ENCODE measurements at regions not wholly inside any gene's neighbourhood (a gene's known extent, or its start where the extent isn't known, plus 50 kb on each side); places are given as distances from the start of the nearest gene placed in this dataset.

DNA sequence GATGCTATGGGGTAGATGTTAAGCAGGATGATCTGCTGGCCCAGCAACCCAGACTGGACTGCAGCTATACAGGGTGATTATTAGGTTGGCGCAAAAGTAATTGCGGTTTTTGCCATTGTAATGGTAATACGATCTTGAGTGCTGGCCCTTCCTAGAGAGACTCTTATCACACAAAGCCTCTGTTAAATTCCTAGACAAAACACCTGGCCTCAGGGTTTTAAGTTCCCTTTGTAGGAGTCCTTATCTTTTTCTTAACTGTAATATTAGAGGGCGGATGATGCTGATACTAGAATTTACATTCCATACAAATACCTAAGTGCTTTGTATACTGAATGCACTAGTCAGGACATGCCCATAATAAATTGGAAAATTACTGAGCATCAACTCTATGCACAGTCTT is 222.2 kb downstream of the NDUFS4 start:
- TF ChIP-seq POLR2AphosphoS2 (conservative IDR thresholded peaks at IDR 0.05; ENCODE audit: low read length) = no peak
- TF ChIP-seq, protein P1, sequence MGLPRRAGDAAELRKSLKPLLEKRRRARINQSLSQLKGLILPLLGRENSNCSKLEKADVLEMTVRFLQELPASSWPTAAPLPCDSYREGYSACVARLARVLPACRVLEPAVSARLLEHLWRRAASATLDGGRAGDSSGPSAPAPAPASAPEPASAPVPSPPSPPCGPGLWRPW (IDR thresholded peaks at IDR 0.05) = no peak
- TF ChIP-seq KDM5A (IDR thresholded peaks at IDR 0.05) = no peak
- no peak for TF ChIP-seq RCOR1 (IDR thresholded peaks at IDR 0.05; ENCODE audit: low read depth, low read length)
- TF ChIP-seq CBX8 (IDR thresholded peaks at IDR 0.05) = no peak
- TF ChIP-seq, protein P2, sequence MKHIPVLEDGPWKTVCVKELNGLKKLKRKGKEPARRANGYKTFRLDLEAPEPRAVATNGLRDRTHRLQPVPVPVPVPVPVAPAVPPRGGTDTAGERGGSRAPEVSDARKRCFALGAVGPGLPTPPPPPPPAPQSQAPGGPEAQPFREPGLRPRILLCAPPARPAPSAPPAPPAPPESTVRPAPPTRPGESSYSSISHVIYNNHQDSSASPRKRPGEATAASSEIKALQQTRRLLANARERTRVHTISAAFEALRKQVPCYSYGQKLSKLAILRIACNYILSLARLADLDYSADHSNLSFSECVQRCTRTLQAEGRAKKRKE (CRISPR knock-in tag; IDR thresholded peaks at IDR 0.05; ENCODE audit: low read depth) = no peak
- TF ChIP-seq HDAC2 (IDR thresholded peaks at IDR 0.05) = no peak
- TF ChIP-seq NR3C1 (IDR thresholded peaks at IDR 0.05) = no peak
- TF ChIP-seq FOXS1 (CRISPR knock-in tag; IDR thresholded peaks at IDR 0.05) = no peak
- TF ChIP-seq ZSCAN20 (CRISPR knock-in tag; IDR thresholded peaks at IDR 0.05) = no peak
- no peak for TF ChIP-seq SREBF2 (IDR thresholded peaks at IDR 0.05)
- TF ChIP-seq CEBPB (IDR thresholded peaks at IDR 0.05) = no peak
- no peak for TF ChIP-seq ZFP36 (IDR thresholded peaks at IDR 0.05; ENCODE audit: borderline replicate concordance, partially characterized antibody)
- TF ChIP-seq RFX5 (IDR thresholded peaks at IDR 0.05) = no peak
- TF ChIP-seq, protein P3, sequence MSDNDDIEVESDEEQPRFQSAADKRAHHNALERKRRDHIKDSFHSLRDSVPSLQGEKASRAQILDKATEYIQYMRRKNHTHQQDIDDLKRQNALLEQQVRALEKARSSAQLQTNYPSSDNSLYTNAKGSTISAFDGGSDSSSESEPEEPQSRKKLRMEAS (IDR thresholded peaks at IDR 0.05) = no peak
- TF ChIP-seq MAFK (IDR thresholded peaks at IDR 0.05; ENCODE audit: partially characterized antibody) = no peak
- no peak for TF ChIP-seq HOXB5 (CRISPR knock-in tag; IDR thresholded peaks at IDR 0.05)
- no peak for TF ChIP-seq RARB (CRISPR knock-in tag; IDR thresholded peaks at IDR 0.05)
- H3K27ac ChIP-seq = no peak overlapping the region
- H3K4me1 ChIP-seq = no peaks in the 10 kb centered on the region
- H3K9me3 ChIP-seq = no peaks in the 10 kb centered on the region
- ChIA-PET POLR2A (no interaction called here), CTCF (no interaction called here)
- FAIRE-seq (no peak), ATAC-seq (no peak), DNase-seq (ENCODE audit: low read depth in 1 of 2, low spot score in 1 of 2) (no peak)
- WGBS (ENCODE audit: missing lambda C conversion rate) = 94% methylated on average over 4 of the region's 4 CpGs
- no peak overlapping the region for H3K4me2 ChIP-seq
- H3K4me3 ChIP-seq = no peak overlapping the region

DNA sequence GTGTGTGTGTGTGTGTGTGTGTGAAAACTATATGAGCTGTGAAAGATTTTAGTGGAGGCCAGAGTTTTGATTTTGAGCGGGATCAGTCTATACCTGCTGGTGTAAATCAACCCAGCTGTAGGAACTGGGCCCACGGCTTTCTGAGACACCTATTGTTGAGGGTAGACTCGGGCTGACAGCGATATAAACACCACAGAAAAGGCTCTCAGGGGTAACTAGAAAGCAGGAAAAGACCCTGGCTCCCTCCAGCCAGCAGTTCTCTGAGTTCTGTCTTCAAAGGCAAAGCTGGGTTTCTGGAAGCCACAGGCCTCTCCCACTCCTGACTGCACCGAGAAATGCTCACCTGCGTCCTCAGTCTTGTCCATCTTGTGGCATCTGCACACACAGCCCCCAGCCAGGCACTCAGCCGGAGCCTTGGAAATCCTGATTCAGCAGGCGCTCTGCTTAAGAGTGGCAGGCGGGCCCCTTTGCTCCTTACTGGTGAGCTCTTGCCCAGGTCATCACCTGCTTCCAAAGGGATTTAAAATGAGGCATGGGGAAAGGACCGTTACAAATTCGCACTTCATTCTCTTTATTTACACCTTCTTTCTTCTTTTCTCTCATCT is 223.3 kb downstream of the NDUFS4 start:
- ChIA-PET POLR2A (no interaction called here), CTCF (interaction anchor here (1.2 kb wide), 1 partner anchor 12 kb away, joined by 3 read pairs; no protein-coding TSS in a partner anchor)
- DNase-seq (ENCODE audit: low read depth in 1 of 2, low spot score in 1 of 2) = no peak
- Histone ChIP-seq H3K27ac (no peak overlapping the region), H3K4me1 (no peaks in the 10 kb centered on the region), H3K9me3 (peaks cover 6% of the 10 kb centered on the region; the same call in 2 of the 3 replicates), H3K4me2 (no peak overlapping the region), H3K4me3 (no peak overlapping the region)
- no peak for TF ChIP-seq NFE2L2 (conservative IDR thresholded peaks at IDR 0.05; ENCODE audit: low read length)
- no peak for TF ChIP-seq MAFK (IDR thresholded peaks at IDR 0.05; ENCODE audit: partially characterized antibody)
- no peak for TF ChIP-seq ZFP36 (IDR thresholded peaks at IDR 0.05; ENCODE audit: borderline replicate concordance, partially characterized antibody)
- TF ChIP-seq, protein P1 (IDR thresholded peaks at IDR 0.05) = no peak
- TF ChIP-seq TP53 (CRISPR knock-in tag; IDR thresholded peaks at IDR 0.05) = no peak
- no peak for TF ChIP-seq RCOR1 (IDR thresholded peaks at IDR 0.05; ENCODE audit: low read depth, low read length)
- no peak for TF ChIP-seq BHLHE40 (IDR thresholded peaks at IDR 0.05; ENCODE audit: low read depth, low read length)
- no peak for TF ChIP-seq MAZ (IDR thresholded peaks at IDR 0.05; ENCODE audit: borderline replicate concordance, low read depth, low read length)
- TF ChIP-seq, protein P2 (CRISPR knock-in tag; IDR thresholded peaks at IDR 0.05; ENCODE audit: low read depth) = no peak
- no peak for TF ChIP-seq GATA3 (IDR thresholded peaks at IDR 0.05; ENCODE audit: borderline replicate concordance)
- WGBS (ENCODE audit: missing lambda C conversion rate) = 77% methylated on average over 11 of the region's 11 CpGs
- no peak for FAIRE-seq
- no peak for ATAC-seq

DNA sequence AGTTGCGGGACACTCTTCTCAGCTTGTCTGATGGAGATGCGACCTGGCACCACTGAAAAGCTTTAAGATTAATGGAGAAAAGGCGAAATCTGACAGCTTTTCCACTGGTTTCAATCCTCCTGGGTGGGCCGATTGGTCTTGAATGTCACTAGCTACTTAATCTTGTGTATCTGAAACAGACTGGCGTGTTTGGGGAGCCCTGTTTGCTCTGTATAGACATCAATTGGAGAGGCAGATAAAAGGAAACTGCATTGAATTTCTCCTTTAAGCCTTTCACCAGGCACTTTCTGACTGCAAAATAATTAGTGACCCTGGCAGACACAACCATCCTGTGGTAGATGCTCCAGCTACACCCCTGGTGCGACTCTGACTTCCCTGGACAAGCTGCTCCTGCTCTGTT is 224.2 kb downstream of the NDUFS4 start:
- FAIRE-seq (no peak), DNase-seq (ENCODE audit: low read depth in 1 of 2, low spot score in 1 of 2) (no peak), ATAC-seq (no peak)
- Histone ChIP-seq H3K27ac (no peak overlapping the region), H3K4me3 (no peak overlapping the region), H3K4me1 (no peaks in the 10 kb centered on the region), H3K9me3 (peaks cover 6% of the 10 kb centered on the region; the same call in 2 of the 3 replicates), H3K4me2 (no peak overlapping the region)
- ChIA-PET CTCF (interaction anchor here (1.2 kb wide), 1 partner anchor 11 kb away, joined by 3 read pairs; no protein-coding TSS in a partner anchor), POLR2A (no interaction called here)
- 72% methylated on average over 6 of the region's 6 CpGs for WGBS (ENCODE audit: missing lambda C conversion rate)
- TF ChIP-seq SREBF2 (IDR thresholded peaks at IDR 0.05) (no peak), FOSL2 (IDR thresholded peaks at IDR 0.05) (no peak), FOSL2 (CRISPR knock-in tag; IDR thresholded peaks at IDR 0.05) (no peak), CHD2 (IDR thresholded peaks at IDR 0.05; ENCODE audit: low read length, partially characterized antibody) (no peak), HEYL (CRISPR knock-in tag; IDR thresholded peaks at IDR 0.05) (no peak), JUNB (IDR thresholded peaks at IDR 0.05) (no peak), ZSCAN20 (CRISPR knock-in tag; IDR thresholded peaks at IDR 0.05) (no peak), HOXB13 (CRISPR knock-in tag; IDR thresholded peaks at IDR 0.05; ENCODE audit: low read depth) (no peak), ZC3H11A (IDR thresholded peaks at IDR 0.05) (no peak), EHMT2 (IDR thresholded peaks at IDR 0.05; ENCODE audit: low read depth) (no peak), KDM5A (IDR thresholded peaks at IDR 0.05) (no peak), RNF2 (IDR thresholded peaks at IDR 0.05; ENCODE audit: borderline replicate concordance, low read depth) (no peak), CHD4 (IDR thresholded peaks at IDR 0.05; ENCODE audit: borderline replicate concordance) (no peak), ZNF302 (CRISPR knock-in tag; IDR thresholded peaks at IDR 0.05) (no peak), CBX8 (IDR thresholded peaks at IDR 0.05) (no peak)
- TF ChIP-seq, protein P4, sequence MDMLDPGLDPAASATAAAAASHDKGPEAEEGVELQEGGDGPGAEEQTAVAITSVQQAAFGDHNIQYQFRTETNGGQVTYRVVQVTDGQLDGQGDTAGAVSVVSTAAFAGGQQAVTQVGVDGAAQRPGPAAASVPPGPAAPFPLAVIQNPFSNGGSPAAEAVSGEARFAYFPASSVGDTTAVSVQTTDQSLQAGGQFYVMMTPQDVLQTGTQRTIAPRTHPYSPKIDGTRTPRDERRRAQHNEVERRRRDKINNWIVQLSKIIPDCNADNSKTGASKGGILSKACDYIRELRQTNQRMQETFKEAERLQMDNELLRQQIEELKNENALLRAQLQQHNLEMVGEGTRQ (IDR thresholded peaks at IDR 0.05) = no peak

Measured in A549 (cell line).